IMR-90 (cell line): ENCODE measurements at regions not wholly inside any gene's neighbourhood (a gene's known extent, or its start where the extent isn't known, plus 50 kb on each side); places are given as distances from the start of the nearest gene placed in this dataset.

Experiments used
- ATAC-seq: fragments of 200-7000 bp; cut with Tn5 transposase; 2 replicates; pipeline ENCODE4 v1.9.1; 2020; ENCODE audit warnings: low read depth, mild to moderate bottlenecking, moderate library complexity
- BruUV-seq: library from RNA; stranded (reverse); fragments of 400-500 nt; replicated peaks from 2 replicates; lab custom pipeline; 2021; lab: Mats Ljungman, UMichigan
- CTCF ChIA-PET: fragments of 300-600 bp; formaldehyde crosslinking; extraction: SDS; loops from one replicate; lab custom pipeline; 2021; ENCODE audit warnings: antibody characterized with exemption; lab: Yijun Ruan, JAX
- POLR2A ChIA-PET: fragments of 300-600 bp; sonication (Branson Sonifier 250); formaldehyde crosslinking; loops from one replicate; lab custom pipeline; 2022; ENCODE audit warnings: antibody characterized with exemption; ENCODE audit not compliant: unreplicated experiment; lab: Charles Lee
- DNase-seq: peaks from one replicate; pipeline ENCODE4 v3.0.0; 2013
- H2AFZ ChIP-seq: replicated peaks from 2 replicates; pipeline ENCODE3; 2013; ENCODE audit warnings: low read length, mild to moderate bottlenecking; ENCODE audit not compliant: poor library complexity
- H2AK5ac ChIP-seq: 2 replicates; pipeline ENCODE4 v1.6.1; 2013; ENCODE audit warnings: low read depth, low read length, inconsistent platforms
- H2AK9ac ChIP-seq: replicated peaks from 2 replicates; pipeline ENCODE3; 2013; ENCODE audit warnings: mild to moderate bottlenecking, low read depth, low read length, moderate library complexity; ENCODE audit not compliant: poor library complexity
- H2BK120ac ChIP-seq: 2 replicates; pipeline ENCODE4 v1.6.1; 2013; ENCODE audit warnings: low read depth, low read length, inconsistent platforms
- H2BK15ac ChIP-seq: 3 replicates; pipeline ENCODE4 v1.6.1; 2013; ENCODE audit warnings: low read depth, low read length, inconsistent platforms
- H2BK20ac ChIP-seq: 2 replicates; pipeline ENCODE4 v1.6.1; 2013; ENCODE audit warnings: low read depth, mild to moderate bottlenecking, inconsistent platforms, low read length, moderate library complexity
- H2BK5ac ChIP-seq: 2 replicates; pipeline ENCODE4 v1.6.1; 2013; ENCODE audit warnings: mild to moderate bottlenecking, low read depth, low read length, inconsistent platforms; ENCODE audit not compliant: poor library complexity, severe bottlenecking
- H3K14ac ChIP-seq: replicated peaks from 2 replicates; pipeline ENCODE4 v1.6.1; 2013; ENCODE audit warnings: low read depth, low read length, inconsistent platforms
- H3K18ac ChIP-seq: 2 replicates; pipeline ENCODE4 v1.6.1; 2013; ENCODE audit warnings: low read depth, low read length, control low read depth
- H3K23ac ChIP-seq: 2 replicates; pipeline ENCODE4 v1.6.1; 2013; ENCODE audit warnings: low read depth, low read length, inconsistent platforms
- H3K27ac ChIP-seq: 2 replicates; pipeline ENCODE4 v1.5.1; 2013; ENCODE audit warnings: mild to moderate bottlenecking, control low read depth, low read length; ENCODE audit not compliant: insufficient read depth
- H3K27me3 ChIP-seq: 2 replicates; pipeline ENCODE4 v1.6.1; 2013; ENCODE audit warnings: low read length; ENCODE audit not compliant: control insufficient read depth, insufficient read depth
- H3K36me3 ChIP-seq: 2 replicates; pipeline ENCODE4 v1.6.1; 2013; ENCODE audit warnings: low read length, mixed read lengths; ENCODE audit not compliant: control insufficient read depth, insufficient read depth
- H3K4ac ChIP-seq: 2 replicates; pipeline ENCODE4 v1.6.1; 2013; ENCODE audit warnings: low read depth, low read length, inconsistent platforms
- H3K4me1 ChIP-seq: 2 replicates; pipeline ENCODE4 v1.6.1; 2013; ENCODE audit warnings: low read length, mixed read lengths; ENCODE audit not compliant: control insufficient read depth, insufficient read depth
- H3K4me2 ChIP-seq: 2 replicates; pipeline ENCODE4 v1.6.1; 2013; ENCODE audit warnings: low read depth, mild to moderate bottlenecking, control low read depth, low read length, moderate library complexity
- H3K4me3 ChIP-seq: 2 replicates; pipeline ENCODE4 v1.5.1; 2013; ENCODE audit warnings: low read depth, mild to moderate bottlenecking, control low read depth, low read length, moderate library complexity; ENCODE audit not compliant: insufficient read depth
- H3K56ac ChIP-seq: 2 replicates; pipeline ENCODE4 v1.6.1; 2013; ENCODE audit warnings: low read length, inconsistent platforms; ENCODE audit not compliant: insufficient read depth; ENCODE audit errors: extremely low read depth
- H3K79me1 ChIP-seq, 2 experiments: 2 replicates each; pipeline ENCODE4 v1.6.1; 2013; ENCODE audit warnings: low read length in 2 of 2, inconsistent platforms in 1 of 2, low read depth in 1 of 2
- H3K9ac ChIP-seq: 2 replicates; pipeline ENCODE4 v1.6.1; 2013; ENCODE audit warnings: low read depth, low read length, control low read depth
- H3K9me1 ChIP-seq: 2 replicates; pipeline ENCODE4 v1.6.1; 2013; ENCODE audit warnings: low read length, inconsistent platforms; ENCODE audit not compliant: insufficient read depth
- H3K9me3 ChIP-seq: 2 replicates; pipeline ENCODE4 v1.6.1; 2013; ENCODE audit warnings: low read length; ENCODE audit not compliant: control insufficient read depth, insufficient read depth
- H4K20me1 ChIP-seq: 2 replicates; pipeline ENCODE4 v1.6.1; 2013; ENCODE audit warnings: low read length, inconsistent platforms; ENCODE audit not compliant: insufficient read depth
- H4K5ac ChIP-seq: 2 replicates; pipeline ENCODE4 v1.6.1; 2013; ENCODE audit warnings: mild to moderate bottlenecking, low read depth, low read length, control low read depth
- H4K8ac ChIP-seq, 2 experiments: 2 replicates each; pipeline ENCODE4 v1.6.1; 2013; ENCODE audit warnings: low read depth in 2 of 2, low read length in 2 of 2, control low read depth in 1 of 2, inconsistent platforms in 1 of 2
- H4K91ac ChIP-seq: 2 replicates; pipeline ENCODE4 v1.6.1; 2013; ENCODE audit warnings: low read depth, low read length, inconsistent platforms; ENCODE audit not compliant: insufficient read depth
- CEBPB ChIP-seq: IDR thresholded peaks from 2 replicates; pipeline ENCODE4 v1.6.1; 2012; ENCODE audit warnings: low read depth, low read length, improper control_type of control experiment
- ELK1 ChIP-seq: fragments of 150-350 bp; IDR thresholded peaks from 2 replicates; pipeline ENCODE4 v1.6.1; 2016; ENCODE audit warnings: low read depth, mild to moderate bottlenecking, low read length, moderate library complexity, borderline replicate concordance
- WGBS, 2 experiments: methylation state at CpG; one replicate each; pipeline versions ENCODE4 v1.1.5 to v1.1.7; 2013; ENCODE audit warnings: missing lambda C conversion rate in 2 of 2; ENCODE audit not compliant: insufficient read length in 1 of 2; ENCODE audit errors: extremely low coverage in 2 of 2; 5-methylcytosine and 5-hydroxymethylcytosine counted together
- dilution Hi-C: fragments of 300-500 bp; cut with HindIII; formaldehyde crosslinking; loops from one replicate; pipeline ENCODE4 v1.14.3; 2018; ENCODE audit warnings: low sequenced_read_pairs; ENCODE audit not compliant: unreplicated experiment
- in situ Hi-C: fragments of 300-500 bp; cut with MboI; formaldehyde crosslinking; loops from 3 replicates; pipeline ENCODE4 v1.14.3; 2019; ENCODE audit warnings: low sequenced_read_pairs, inconsistent platforms, mixed read lengths
- intact Hi-C: fragments of 100-400 bp; cut with micrococcal nuclease; formaldehyde crosslinking; loops from 2 replicates; pipeline ENCODE4 v1.10.0; 2022

GRCh38 chr2:40741532-40741931 is 289.6 kb upstream of the SLC8A1 start:
- H3K79me1 ChIP-seq = no peaks in the 10 kb centered on the region
- no peak overlapping the region for H2BK20ac ChIP-seq
- no peak overlapping the region for H3K9ac ChIP-seq
- no peak overlapping the region for H4K5ac ChIP-seq
- no peak overlapping the region for H2AFZ ChIP-seq
- WGBS, 2 experiments = no CpG with 5 or more reads among the region's 2 CpGs
- TF ChIP-seq ELK1 = no peak
- peak; percentile 41; the same call in 1 of the 2 replicates for TF ChIP-seq CEBPB
- H3K23ac ChIP-seq = no peak overlapping the region
- DNase-seq (no peak), ATAC-seq (no peak)
- no peak overlapping the region for H3K18ac ChIP-seq
- H3K56ac ChIP-seq = no peak overlapping the region
- H2BK120ac ChIP-seq = no peak overlapping the region
- no peak overlapping the region for H3K27ac ChIP-seq
- no peak overlapping the region for H2AK9ac ChIP-seq
- H3K4me1 ChIP-seq = no peaks in the 10 kb centered on the region
- in situ Hi-C loops = no loop called here
- H3K4ac ChIP-seq = no peak overlapping the region
- H3K4me2 ChIP-seq = no peak overlapping the region
- H4K20me1 ChIP-seq = no peaks in the 10 kb centered on the region
- no peak overlapping the region for H4K8ac ChIP-seq
- H4K91ac ChIP-seq = no peak overlapping the region
- intact Hi-C loops = no loop called here
- H3K9me1 ChIP-seq = no peaks in the 10 kb centered on the region
- H2BK5ac ChIP-seq = no peak overlapping the region
- BruUV-seq = no TSS peak
- no peak overlapping the region for H2BK15ac ChIP-seq
- no peaks in the 10 kb centered on the region for H3K36me3 ChIP-seq
- no peak overlapping the region for H3K14ac ChIP-seq
- dilution Hi-C loops = no loop called here
- POLR2A ChIA-PET = no interaction called here
- CTCF ChIA-PET = interaction anchor here (0.6 kb wide), 1 partner anchor 623 kb away, joined by 3 read pairs; no protein-coding TSS in a partner anchor
- no peaks in the 10 kb centered on the region for H3K27me3 ChIP-seq
- no peak overlapping the region for H2AK5ac ChIP-seq
- no peak overlapping the region for H3K4me3 ChIP-seq
- H3K9me3 ChIP-seq = no peaks in the 10 kb centered on the region
